HEK293 (cell line): ENCODE measurements at regions not wholly inside any gene's neighbourhood (a gene's known extent, or its start where the extent isn't known, plus 50 kb on each side); places are given as distances from the start of the nearest gene placed in this dataset.

Source experiments
- PATZ1 ChIP-seq: fragments of 450-650 bp; formaldehyde crosslinking; IDR thresholded peaks from 2 replicates; pipeline ENCODE4 v1.5.1; 2016; ENCODE audit warnings: missing biosample characterization, missing genetic modification characterization
- ZNF777 ChIP-seq: fragments of 450-650 bp; formaldehyde crosslinking; IDR thresholded peaks from 2 replicates; pipeline ENCODE4 v1.5.1; 2017; ENCODE audit warnings: missing biosample characterization, missing genetic modification characterization, borderline replicate concordance
- TF ChIP-seq, protein P1 (sequence below): fragments of 450-650 bp; formaldehyde crosslinking; IDR thresholded peaks from 2 replicates; pipeline ENCODE4 v1.5.1; 2016; ENCODE audit warnings: missing biosample characterization, missing genetic modification characterization

- TF ChIP-seq, protein P1, sequence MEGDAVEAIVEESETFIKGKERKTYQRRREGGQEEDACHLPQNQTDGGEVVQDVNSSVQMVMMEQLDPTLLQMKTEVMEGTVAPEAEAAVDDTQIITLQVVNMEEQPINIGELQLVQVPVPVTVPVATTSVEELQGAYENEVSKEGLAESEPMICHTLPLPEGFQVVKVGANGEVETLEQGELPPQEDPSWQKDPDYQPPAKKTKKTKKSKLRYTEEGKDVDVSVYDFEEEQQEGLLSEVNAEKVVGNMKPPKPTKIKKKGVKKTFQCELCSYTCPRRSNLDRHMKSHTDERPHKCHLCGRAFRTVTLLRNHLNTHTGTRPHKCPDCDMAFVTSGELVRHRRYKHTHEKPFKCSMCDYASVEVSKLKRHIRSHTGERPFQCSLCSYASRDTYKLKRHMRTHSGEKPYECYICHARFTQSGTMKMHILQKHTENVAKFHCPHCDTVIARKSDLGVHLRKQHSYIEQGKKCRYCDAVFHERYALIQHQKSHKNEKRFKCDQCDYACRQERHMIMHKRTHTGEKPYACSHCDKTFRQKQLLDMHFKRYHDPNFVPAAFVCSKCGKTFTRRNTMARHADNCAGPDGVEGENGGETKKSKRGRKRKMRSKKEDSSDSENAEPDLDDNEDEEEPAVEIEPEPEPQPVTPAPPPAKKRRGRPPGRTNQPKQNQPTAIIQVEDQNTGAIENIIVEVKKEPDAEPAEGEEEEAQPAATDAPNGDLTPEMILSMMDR (tag by site-specific recombination) = no peak
- TF ChIP-seq ZNF777 (no peak), PATZ1 (tag by site-specific recombination) (no peak)
Measured at GRCh38 chr3:64305731-64306130, 80.5 kb upstream of the PRICKLE2 start.
